ENCODE measurements at regions not wholly inside any gene's neighbourhood (a gene's known extent, or its start where the extent isn't known, plus 50 kb on each side); places are given as distances from the start of the nearest gene placed in this dataset.
"Not testable (repeated sequence)": the region's sequence is repeated elsewhere in the genome, so short reads cannot be mapped to it uniquely, and the experiment has no call there.

GRCh38 chrX:122626871-122627270 is 557.2 kb upstream of the GRIA3 start:
- no peak for TF ChIP-seq CTCF (IDR thresholded peaks at IDR 0.05; ENCODE audit: insufficient read depth, low read length, severe bottlenecking)
- Histone ChIP-seq H3K36me3 (ENCODE audit: control insufficient read depth, insufficient read depth, low read length) (no peaks in the 10 kb centered on the region), H3K4me3 (ENCODE audit: low read depth, low read length) (no peak overlapping the region), H3K27me3 (ENCODE audit: control insufficient read depth, insufficient read depth, low read length) (no peaks in the 10 kb centered on the region)
- FAIRE-seq = no peak
- DNase-seq (ENCODE audit: low read depth) = peak; percentile 82

- Histone ChIP-seq H3K4me3 (ENCODE audit: low read depth, low read length) (no peak overlapping the region), H3K36me3 (ENCODE audit: control insufficient read depth, insufficient read depth, low read length) (no peaks in the 10 kb centered on the region), H3K27me3 (ENCODE audit: control insufficient read depth, insufficient read depth, low read length) (no peaks in the 10 kb centered on the region)
- no peak for TF ChIP-seq CTCF (IDR thresholded peaks at IDR 0.05; ENCODE audit: insufficient read depth, low read length, severe bottlenecking)
- FAIRE-seq (no peak), DNase-seq (ENCODE audit: low read depth) (peak; percentile 59)
Observed at GRCh38 chrX:122641136-122641535, 542.9 kb upstream of the GRIA3 start.

GRCh38 chrX:122641826-122642225 is 542.3 kb upstream of the GRIA3 start:
- Histone ChIP-seq H3K36me3 (ENCODE audit: control insufficient read depth, insufficient read depth, low read length) (no peaks in the 10 kb centered on the region), H3K27me3 (ENCODE audit: control insufficient read depth, insufficient read depth, low read length) (no peaks in the 10 kb centered on the region), H3K4me3 (ENCODE audit: low read depth, low read length) (no peak overlapping the region)
- DNase-seq (ENCODE audit: low read depth) (no peak), FAIRE-seq (no peak)
- TF ChIP-seq CTCF (IDR thresholded peaks at IDR 0.05; ENCODE audit: insufficient read depth, low read length, severe bottlenecking) = no peak

- H3K36me3 ChIP-seq (ENCODE audit: control insufficient read depth, insufficient read depth, low read length); H3K27me3 ChIP-seq (ENCODE audit: control insufficient read depth, insufficient read depth, low read length); DNase-seq (ENCODE audit: low read depth); H3K4me3 ChIP-seq (ENCODE audit: low read depth, low read length); FAIRE-seq: not testable (repeated sequence)
Observed at GRCh38 chrX:122655256-122655655, 528.8 kb upstream of the GRIA3 start.

- DNase-seq (ENCODE audit: low read depth) = no peak
- Histone ChIP-seq H3K27me3 (ENCODE audit: control insufficient read depth, insufficient read depth, low read length) (no peaks in the 10 kb centered on the region), H3K4me3 (ENCODE audit: low read depth, low read length) (no peak overlapping the region), H3K36me3 (ENCODE audit: control insufficient read depth, insufficient read depth, low read length) (no peaks in the 10 kb centered on the region)
- no peak for TF ChIP-seq CTCF (IDR thresholded peaks at IDR 0.05; ENCODE audit: insufficient read depth, low read length, severe bottlenecking)
- no peak for FAIRE-seq
Observed at GRCh38 chrX:122666601-122667000, 517.5 kb upstream of the GRIA3 start.

- FAIRE-seq (no peak), DNase-seq (ENCODE audit: low read depth) (no peak)
- H3K27me3 ChIP-seq (ENCODE audit: control insufficient read depth, insufficient read depth, low read length) = no peaks in the 10 kb centered on the region
- no peak for TF ChIP-seq CTCF (IDR thresholded peaks at IDR 0.05; ENCODE audit: insufficient read depth, low read length, severe bottlenecking)
- H3K4me3 ChIP-seq (ENCODE audit: low read depth, low read length) = no peak overlapping the region
- H3K36me3 ChIP-seq (ENCODE audit: control insufficient read depth, insufficient read depth, low read length) = no peaks in the 10 kb centered on the region
Observed at GRCh38 chrX:122667667-122668066, 516.4 kb upstream of the GRIA3 start.
